Activated naive CD8-positive, alpha-beta T cell treated with anti-CD3 and anti-CD28 coated beads, Interleukin-2, amount 50 U/mL, for 24 hours (primary cell): ENCODE measurements at regions not wholly inside any gene's neighbourhood (a gene's known extent, or its start where the extent isn't known, plus 50 kb on each side); places are given as distances from the start of the nearest gene placed in this dataset.

Experiments
- ATAC-seq: fragments of 150-1000 bp; cut with Tn5 transposase; one replicate; pipeline ENCODE4 v1.10.0; 2021
- DNase-seq: peaks from one replicate; pipeline ENCODE4 v3.0.0; 2021
- H3K27ac Mint-ChIP-seq: one replicate; pipeline ENCODE4 v1.8.0; 2021; ENCODE audit warnings: mild to moderate bottlenecking, mixed read lengths
- H3K27me3 Mint-ChIP-seq: one replicate; pipeline ENCODE4 v1.8.0; 2021; ENCODE audit warnings: mixed read lengths
- H3K36me3 Mint-ChIP-seq: one replicate; pipeline ENCODE4 v1.8.0; 2021; ENCODE audit warnings: low read depth, mixed read lengths
- H3K4me1 Mint-ChIP-seq: one replicate; pipeline ENCODE4 v1.8.0; 2021; ENCODE audit warnings: mixed read lengths
- H3K4me3 Mint-ChIP-seq: one replicate; pipeline ENCODE4 v1.8.0; 2021; ENCODE audit warnings: mild to moderate bottlenecking, moderate library complexity, mixed read lengths
- H3K9me3 Mint-ChIP-seq: one replicate; pipeline ENCODE4 v1.8.0; 2021; ENCODE audit warnings: mixed read lengths

DNA sequence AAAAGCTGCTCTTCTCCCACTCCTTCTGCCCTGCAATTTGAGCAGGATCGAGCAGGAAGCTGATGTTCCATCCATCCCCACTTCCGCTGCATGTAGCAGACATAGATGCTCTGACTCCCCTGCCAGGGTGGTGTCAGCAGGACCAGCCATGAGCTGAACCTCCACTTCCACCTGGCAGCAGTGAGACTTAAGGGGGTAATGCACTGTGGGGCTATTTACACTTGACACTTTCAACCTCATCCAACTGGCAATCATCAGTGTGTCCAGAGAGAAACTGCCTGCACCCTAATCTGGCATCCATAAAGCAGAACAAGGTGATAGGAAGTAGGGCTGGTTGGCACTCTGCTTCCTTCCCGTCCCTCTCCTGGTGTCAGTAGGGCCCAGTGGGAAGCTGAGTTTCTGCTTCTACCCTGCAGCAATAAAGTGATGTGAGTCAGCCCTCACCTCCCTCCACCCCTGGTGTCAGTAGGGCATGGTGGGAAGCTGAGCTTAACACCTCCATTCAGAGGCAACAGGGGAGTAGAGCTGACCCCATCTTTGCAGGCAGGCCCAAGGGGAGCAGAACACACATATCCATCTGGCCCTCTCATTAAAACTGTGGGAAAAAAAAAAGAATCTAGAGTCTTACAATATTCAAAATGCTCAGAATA is 272.3 kb downstream of the PTPRU start:
- Mint-ChIP-seq H3K36me3 (no peaks in the 10 kb centered on the region), H3K27ac (no peak overlapping the region), H3K9me3 (peaks cover 4% of the 10 kb centered on the region), H3K4me3 (no peak overlapping the region), H3K4me1 (no peaks in the 10 kb centered on the region), H3K27me3 (peaks cover 25% of the 10 kb centered on the region)
- DNase-seq (no peak), ATAC-seq (no peak)

DNA sequence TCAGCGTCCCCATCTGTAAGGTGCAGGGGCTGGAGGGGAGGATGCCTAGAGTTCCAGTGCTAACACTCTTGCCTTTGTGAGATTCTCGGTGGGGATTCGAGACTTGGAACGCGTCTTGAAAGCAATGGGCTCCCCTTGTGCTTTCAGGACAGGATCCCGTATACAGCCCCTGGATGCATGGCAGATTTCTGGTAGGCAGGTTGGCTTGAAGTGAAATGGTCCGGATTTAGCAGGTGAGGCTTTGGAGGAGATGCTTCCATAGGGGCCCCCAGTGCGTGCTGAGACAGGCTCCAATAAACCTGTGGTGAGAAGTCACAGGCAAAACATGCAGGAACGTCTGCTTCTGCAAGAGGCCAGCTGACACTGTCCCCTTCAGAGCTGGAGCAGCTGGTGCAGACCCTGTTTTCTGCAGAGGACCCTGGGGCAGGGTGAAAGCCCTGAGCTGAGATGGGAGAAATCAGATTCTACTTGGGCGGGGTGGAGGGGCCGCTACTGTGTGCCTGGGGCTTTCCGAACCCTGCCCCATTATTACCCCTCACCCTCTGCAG is 270.4 kb downstream of the PTPRU start:
- H3K9me3 Mint-ChIP-seq: peaks cover 2% of the 10 kb centered on the region
- H3K4me1 Mint-ChIP-seq: no peaks in the 10 kb centered on the region
- H3K4me3 Mint-ChIP-seq: no peak overlapping the region
- H3K36me3 Mint-ChIP-seq: no peaks in the 10 kb centered on the region
- ATAC-seq (no peak), DNase-seq (no peak)
- H3K27me3 Mint-ChIP-seq: peaks cover 27% of the 10 kb centered on the region
- no peak overlapping the region for H3K27ac Mint-ChIP-seq

DNA sequence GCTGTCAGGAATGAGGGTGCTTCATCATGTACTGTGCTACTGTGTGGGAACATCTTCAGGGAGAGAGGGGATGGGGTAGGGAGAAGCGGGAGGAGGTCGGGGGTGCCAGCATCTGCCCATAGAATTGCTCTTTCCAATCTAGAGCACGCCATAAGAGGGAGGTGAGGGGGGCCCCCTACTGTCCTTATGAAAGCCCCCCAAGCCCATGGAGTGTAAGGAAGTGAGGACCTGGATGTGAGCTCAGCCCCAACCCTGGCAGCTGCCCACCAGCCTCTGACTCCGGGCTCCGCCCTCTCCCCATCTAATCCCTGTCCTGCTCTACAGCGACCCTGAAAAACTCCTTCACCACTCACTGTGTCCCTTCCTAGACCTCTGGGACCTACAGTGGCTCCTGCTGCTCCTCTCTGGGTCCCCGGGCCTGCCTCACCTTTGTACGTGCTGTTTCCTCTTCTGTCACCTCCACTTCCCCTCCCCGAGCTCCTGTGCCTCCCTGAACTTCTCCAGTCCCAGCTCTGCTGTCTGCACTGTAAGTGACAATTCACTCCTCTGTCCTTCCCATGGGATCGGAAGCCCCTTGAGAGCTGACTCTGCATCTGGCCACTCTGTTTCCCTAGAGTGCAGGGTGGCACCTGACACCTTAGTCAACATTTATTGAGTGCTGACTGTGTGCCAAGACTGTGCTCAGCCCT is 269.4 kb downstream of the PTPRU start:
- no peaks in the 10 kb centered on the region for H3K9me3 Mint-ChIP-seq
- no peaks in the 10 kb centered on the region for H3K36me3 Mint-ChIP-seq
- no peak overlapping the region for H3K4me3 Mint-ChIP-seq
- no peak for DNase-seq
- no peak overlapping the region for H3K27ac Mint-ChIP-seq
- ATAC-seq: no peak
- H3K27me3 Mint-ChIP-seq: peaks cover 27% of the 10 kb centered on the region
- no peaks in the 10 kb centered on the region for H3K4me1 Mint-ChIP-seq

DNA sequence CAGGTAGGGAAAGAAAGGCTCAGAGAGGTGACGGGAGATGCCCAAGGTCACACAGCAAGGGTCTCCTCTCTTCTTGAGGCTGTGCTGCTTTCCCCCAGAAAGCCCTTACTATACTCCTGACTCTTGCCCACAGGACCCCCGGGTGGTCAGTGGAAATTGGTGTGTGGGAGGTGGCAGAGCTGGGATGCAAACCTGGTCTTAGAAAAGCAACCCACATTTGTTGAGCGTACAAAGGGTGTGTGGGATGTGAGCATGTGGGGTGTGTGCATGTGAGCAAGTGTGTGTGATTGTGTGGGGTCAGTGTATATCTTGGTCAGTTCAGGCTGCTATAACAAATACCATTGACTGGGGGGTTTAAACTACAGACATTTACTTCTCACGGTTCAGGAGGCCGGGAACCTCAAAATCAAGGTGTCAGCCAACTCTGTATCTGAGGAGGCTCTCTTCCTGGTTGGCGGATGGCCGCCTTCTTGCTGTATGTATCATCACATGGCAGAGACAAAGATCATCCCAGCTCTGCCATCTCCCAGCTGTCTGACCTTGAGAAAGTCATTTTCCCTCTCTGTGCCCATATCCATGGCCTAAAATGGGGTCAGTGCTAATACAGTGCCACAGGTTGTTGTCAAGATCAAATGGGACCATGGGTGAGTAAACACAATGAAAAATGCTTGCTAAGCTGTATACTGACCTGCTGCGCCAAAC is 268.5 kb downstream of the PTPRU start:
- Mint-ChIP-seq H3K4me3 (no peak overlapping the region), H3K9me3 (no peaks in the 10 kb centered on the region), H3K27me3 (peaks cover 27% of the 10 kb centered on the region), H3K36me3 (no peaks in the 10 kb centered on the region), H3K27ac (no peak overlapping the region), H3K4me1 (no peaks in the 10 kb centered on the region)
- DNase-seq: no peak
- no peak for ATAC-seq

DNA sequence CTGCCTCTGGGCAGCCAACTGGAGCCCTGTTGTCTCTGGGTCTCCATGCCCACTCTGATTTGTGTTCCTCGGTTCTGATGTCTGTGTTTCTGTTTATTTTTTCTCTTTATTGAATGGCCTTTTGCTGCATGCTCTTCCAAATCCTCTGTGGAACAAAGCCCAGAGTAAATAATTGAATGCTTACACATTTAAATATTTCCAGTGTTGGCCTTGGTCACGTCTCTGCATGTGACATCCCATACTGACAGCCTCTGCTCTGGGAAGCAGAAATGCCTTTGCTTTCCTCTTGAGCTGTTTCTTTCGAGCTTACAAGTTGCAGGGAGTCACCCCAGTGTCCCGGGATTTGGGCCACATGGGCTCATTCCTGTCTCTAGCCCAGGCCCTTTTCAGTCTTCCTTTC is 267.9 kb downstream of the PTPRU start:
- DNase-seq: no peak

DNA sequence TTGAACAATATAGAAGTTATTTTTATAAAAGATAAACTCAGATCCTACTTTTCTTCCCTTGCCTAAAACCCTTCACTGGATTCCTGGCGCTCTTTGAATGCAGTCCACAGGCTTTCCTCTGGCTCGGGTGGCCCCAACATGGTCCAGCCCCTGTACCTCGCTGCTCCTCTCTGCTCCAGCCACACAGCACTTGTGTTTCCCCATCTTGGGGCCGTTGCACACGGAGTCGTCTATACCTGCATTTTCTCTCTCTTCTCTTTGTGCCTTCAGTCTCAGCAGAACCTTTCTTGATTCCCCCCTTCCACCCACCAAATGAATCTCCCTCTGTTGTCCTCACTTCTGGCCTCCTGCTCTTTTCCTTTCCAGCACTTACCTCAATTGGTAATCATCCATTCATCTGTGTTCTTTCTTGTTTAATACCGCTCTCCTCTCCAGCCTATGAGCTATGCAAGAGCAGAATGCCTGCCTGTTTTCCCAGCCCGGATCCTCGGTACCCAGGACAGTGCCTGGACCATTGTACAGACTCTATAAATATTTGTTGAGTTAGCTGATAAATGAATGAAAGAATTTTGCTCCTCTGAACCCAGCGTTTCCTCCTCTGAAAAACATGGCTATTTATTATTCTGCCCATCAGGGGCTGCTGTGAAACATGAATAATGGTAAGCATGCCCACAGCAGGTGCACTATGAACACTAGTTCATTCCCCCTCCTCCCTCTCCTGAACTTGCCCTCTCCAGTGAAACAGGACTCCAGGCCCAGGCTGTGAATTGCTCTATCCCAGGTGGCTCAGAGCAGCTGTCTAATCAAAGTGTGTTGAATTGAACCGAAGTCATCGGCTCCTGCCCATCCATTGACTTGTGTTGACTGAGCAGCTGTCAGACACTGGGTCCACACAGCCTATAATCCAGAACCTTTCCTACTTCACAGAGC is 266.9 kb downstream of the PTPRU start:
- no peaks in the 10 kb centered on the region for H3K4me1 Mint-ChIP-seq
- H3K27me3 Mint-ChIP-seq: peaks cover 29% of the 10 kb centered on the region
- ATAC-seq (no peak), DNase-seq (no peak)
- H3K36me3 Mint-ChIP-seq: no peaks in the 10 kb centered on the region
- H3K9me3 Mint-ChIP-seq: no peaks in the 10 kb centered on the region
- H3K4me3 Mint-ChIP-seq: no peak overlapping the region
- H3K27ac Mint-ChIP-seq: no peak overlapping the region

More for the DNA sequence above, 267.9 kb downstream of the PTPRU start:
- Mint-ChIP-seq H3K4me3 (no peak overlapping the region), H3K27ac (no peak overlapping the region), H3K9me3 (no peaks in the 10 kb centered on the region), H3K27me3 (peaks cover 28% of the 10 kb centered on the region), H3K4me1 (no peaks in the 10 kb centered on the region), H3K36me3 (no peaks in the 10 kb centered on the region)
- ATAC-seq: no peak

DNA sequence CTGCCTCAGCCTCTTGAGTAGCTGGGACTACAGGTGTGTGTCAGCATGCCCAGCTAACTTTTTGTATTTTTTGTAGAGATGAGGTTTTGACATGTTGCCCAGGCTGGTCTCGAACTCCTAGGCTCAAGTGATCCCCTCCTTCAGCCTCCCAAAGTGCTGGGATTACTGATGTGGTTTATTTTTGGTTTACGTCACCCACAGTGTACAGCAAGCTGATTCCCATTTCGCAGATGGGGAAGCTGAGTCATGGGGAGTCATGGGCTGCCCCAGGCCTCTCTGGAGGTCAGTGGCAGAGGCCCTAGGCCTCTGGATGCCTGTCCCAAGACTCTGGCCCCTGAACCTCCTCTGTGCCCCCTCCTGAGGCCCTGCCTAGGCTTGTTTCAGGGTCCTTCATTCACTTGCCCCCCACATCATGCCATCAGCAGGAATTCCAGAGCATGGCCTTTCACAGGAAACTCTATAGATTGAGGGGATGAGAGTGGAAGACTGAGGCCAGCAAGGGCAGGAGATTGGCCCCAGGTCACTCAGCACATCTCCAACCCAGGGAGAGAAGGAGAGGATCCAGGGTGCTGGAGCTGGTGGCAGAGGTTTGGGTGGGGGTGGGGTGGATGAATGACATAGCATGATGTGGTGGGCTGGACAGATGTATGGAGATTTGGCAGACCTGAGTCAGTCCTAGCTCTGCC is 266.0 kb downstream of the PTPRU start:
- peaks cover 25% of the 10 kb centered on the region for H3K27me3 Mint-ChIP-seq
- H3K4me1 Mint-ChIP-seq: no peaks in the 10 kb centered on the region
- H3K4me3 Mint-ChIP-seq: no peak overlapping the region
- H3K36me3 Mint-ChIP-seq: no peaks in the 10 kb centered on the region
- no peaks in the 10 kb centered on the region for H3K9me3 Mint-ChIP-seq
- ATAC-seq (no peak), DNase-seq (no peak)
- H3K27ac Mint-ChIP-seq: no peak overlapping the region

DNA sequence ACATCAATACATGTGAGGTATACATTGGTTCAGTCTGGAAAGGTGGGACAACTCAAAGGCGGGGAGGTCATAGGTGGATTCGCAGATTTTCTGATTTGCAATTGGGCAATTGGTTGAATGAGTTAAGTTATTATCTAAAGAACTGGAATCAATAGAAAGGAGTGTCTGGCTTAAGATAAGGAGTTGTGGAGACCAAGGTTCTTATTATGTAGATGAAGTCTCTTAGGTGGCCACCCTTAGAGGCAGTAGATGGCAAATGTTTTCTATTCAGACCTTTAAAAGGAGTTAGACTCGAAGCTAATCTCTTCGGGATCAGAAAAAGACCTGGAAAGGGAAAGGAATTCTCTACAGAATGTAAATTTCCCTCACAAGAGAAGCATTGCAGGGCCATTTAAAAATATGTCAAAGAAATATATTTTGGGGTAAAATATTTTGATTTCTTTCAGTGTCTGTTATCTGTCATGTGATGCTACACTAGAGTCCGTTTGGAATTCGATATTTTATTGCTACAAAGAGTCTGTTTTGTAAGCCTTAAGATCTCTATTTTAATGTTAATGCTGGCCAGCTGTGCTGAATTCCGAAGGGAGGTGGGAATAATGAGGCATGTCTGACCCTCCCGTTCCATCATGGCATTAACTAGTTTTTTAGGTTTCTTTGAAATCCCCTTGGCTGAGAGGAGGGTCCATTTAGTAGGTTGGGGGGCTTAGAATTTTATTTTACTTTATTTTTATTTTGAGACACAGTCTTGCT is 265.1 kb downstream of the PTPRU start:
- no peaks in the 10 kb centered on the region for H3K4me1 Mint-ChIP-seq
- no peaks in the 10 kb centered on the region for H3K36me3 Mint-ChIP-seq
- no peak for ATAC-seq
- peaks cover 24% of the 10 kb centered on the region for H3K27me3 Mint-ChIP-seq
- no peaks in the 10 kb centered on the region for H3K9me3 Mint-ChIP-seq
- no peak for DNase-seq
- no peak overlapping the region for H3K27ac Mint-ChIP-seq
- no peak overlapping the region for H3K4me3 Mint-ChIP-seq

DNA sequence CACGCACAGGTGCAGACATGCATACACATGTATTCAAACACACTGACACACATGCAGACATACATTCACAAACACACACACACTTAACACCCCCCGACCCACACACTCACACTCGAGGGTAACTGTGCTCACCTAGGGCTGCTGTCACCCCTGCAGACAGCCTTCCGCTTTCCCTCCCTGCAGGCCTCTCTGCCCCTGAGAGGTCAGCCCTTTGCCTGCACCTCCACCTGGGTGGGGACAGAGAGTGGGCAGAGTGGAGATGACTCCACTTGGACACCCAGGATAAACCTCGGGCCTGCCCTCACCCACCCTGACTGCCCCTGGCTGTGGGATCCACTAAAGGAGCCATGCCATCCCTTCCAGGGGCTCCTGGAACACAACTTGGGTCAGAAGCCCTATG is 264.3 kb downstream of the PTPRU start:
- no peak overlapping the region for H3K27ac Mint-ChIP-seq
- H3K4me3 Mint-ChIP-seq: no peak overlapping the region
- no peaks in the 10 kb centered on the region for H3K9me3 Mint-ChIP-seq
- H3K36me3 Mint-ChIP-seq: no peaks in the 10 kb centered on the region
- H3K27me3 Mint-ChIP-seq: peaks cover 20% of the 10 kb centered on the region
- DNase-seq: no peak
- no peak for ATAC-seq
- H3K4me1 Mint-ChIP-seq: no peaks in the 10 kb centered on the region

DNA sequence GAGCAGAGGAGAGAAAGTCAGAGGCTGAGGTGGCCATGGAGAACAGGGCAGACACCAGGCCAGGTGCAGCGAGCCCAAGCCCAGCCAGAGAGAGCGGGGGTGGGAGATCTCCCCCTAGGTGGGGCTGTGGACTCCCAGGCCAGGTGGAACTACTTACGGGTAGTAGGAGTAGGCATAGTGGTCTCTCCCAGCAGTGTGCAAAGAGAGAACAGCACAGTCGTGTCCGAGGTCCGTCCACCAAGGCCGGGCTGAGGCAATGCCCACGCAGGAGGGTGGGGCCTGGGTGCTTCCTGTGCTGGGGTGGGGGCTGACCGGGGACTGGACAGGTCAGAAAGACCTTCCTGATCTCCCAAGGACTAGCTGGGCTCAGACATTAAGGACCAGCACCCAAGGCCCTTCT is 263.7 kb downstream of the PTPRU start:
- Mint-ChIP-seq H3K36me3 (no peaks in the 10 kb centered on the region), H3K27ac (no peak overlapping the region), H3K4me1 (no peaks in the 10 kb centered on the region), H3K9me3 (peaks cover under 1% of the 10 kb centered on the region), H3K27me3 (peaks cover 20% of the 10 kb centered on the region), H3K4me3 (no peak overlapping the region)
- DNase-seq (no peak), ATAC-seq (no peak)

DNA sequence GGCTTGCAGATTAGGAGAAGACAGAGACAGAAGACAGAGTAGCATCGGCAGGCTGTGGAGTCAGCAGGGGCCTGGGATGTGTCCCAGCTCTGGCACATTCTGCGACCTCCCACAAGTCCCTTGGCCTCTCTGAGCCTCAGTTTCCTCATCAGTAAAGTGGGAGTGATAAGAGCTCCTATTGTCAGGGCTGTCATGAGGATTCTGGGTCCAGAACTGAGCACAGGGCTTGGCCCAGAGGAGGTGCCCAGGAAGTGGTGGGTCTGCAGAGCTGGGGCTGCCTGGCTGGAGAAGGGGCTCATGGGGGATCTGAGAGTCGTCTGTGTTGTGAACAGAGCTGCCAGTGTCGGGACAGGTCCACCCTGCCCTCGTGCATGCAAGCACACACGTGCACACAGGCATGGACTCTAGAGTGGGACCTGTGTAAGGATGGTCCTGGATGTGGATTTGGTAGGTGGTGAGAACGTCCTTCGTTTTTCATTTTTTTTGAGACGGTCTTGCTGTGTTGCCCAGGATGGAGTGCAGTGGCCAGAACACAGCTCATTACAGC is 262.9 kb downstream of the PTPRU start:
- DNase-seq: no peak
- Mint-ChIP-seq H3K36me3 (no peaks in the 10 kb centered on the region), H3K4me3 (no peak overlapping the region), H3K9me3 (peaks cover 8% of the 10 kb centered on the region), H3K27ac (no peak overlapping the region), H3K27me3 (peaks cover 17% of the 10 kb centered on the region), H3K4me1 (no peaks in the 10 kb centered on the region)
- no peak for ATAC-seq

DNA sequence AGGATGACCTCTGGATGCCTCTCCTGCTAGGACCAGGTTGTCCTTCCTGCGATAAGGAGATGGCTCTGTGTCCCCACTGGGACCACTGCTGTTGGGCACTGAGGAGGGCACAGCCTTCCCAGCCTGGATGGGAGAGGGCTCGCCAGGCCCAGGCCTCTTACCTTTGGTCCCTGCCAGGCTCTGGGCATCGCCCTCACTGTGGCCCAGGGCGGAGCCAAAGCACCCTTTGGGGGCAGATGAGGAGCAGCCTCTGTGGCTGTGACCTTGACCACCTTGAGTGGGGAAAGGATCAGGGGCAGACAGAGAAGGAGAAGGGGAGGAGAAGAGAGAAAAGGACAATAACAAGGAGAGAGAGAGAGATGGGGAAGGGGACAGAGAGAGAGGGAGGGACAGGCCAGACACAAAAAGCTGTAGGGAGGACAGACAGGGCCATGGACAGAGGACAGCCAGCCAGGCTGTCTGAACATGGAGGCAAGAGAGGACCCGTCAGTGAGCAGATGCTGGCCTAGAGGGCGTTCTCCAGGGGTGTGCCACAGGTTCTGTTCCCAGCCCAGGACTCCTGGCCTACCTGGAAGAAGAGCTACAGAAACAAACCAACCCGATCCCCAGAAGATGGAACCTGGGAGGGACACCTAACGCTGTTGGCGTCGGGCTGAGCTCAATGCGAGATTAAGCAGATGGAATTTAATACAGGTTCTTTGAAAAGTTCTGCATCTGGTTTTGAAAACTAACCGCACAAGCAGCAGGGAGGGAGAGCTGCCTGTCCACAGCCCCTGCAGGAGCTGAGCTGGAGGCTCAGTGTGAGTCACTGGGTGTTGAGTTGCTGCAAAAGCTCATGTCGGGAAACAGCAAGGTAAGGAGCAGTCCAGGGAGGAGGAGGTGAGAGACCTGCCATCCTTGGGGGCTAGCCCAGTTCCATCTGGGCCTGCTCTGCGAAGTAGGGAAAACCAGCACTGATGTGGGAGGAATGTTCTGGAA is 262.1 kb downstream of the PTPRU start:
- DNase-seq (no peak), ATAC-seq (no peak)
- Mint-ChIP-seq H3K4me1 (no peaks in the 10 kb centered on the region), H3K27me3 (peaks cover 13% of the 10 kb centered on the region), H3K36me3 (no peaks in the 10 kb centered on the region), H3K4me3 (no peak overlapping the region), H3K27ac (no peak overlapping the region), H3K9me3 (peaks cover 8% of the 10 kb centered on the region)
